ENCODE measurements at regions not wholly inside any gene's neighbourhood (a gene's known extent, or its start where the extent isn't known, plus 50 kb on each side); places are given as distances from the start of the nearest gene placed in this dataset.

- ChIA-PET CTCF (no interaction called here), POLR2A (ENCODE audit: unreplicated experiment) (no interaction called here)
- Histone ChIP-seq H3K4me3 (ENCODE audit: insufficient read depth, low read depth, low read length) (no peak overlapping the region), H3K4ac (ENCODE audit: low read depth, low read length) (no peak overlapping the region), H4K8ac (ENCODE audit: low read depth in 2 of 2, low read length in 2 of 2) (no peak overlapping the region), H2AFZ (replicated peaks; ENCODE audit: low read length, poor library complexity) (no peak overlapping the region), H3K23ac (ENCODE audit: low read depth, low read length) (no peak overlapping the region), H3K4me1 (ENCODE audit: control insufficient read depth, insufficient read depth, low read length) (no peaks in the 10 kb centered on the region), H3K4me2 (ENCODE audit: low read depth, low read length) (no peak overlapping the region), H2BK15ac (ENCODE audit: low read depth, low read length) (no peak overlapping the region), H2BK20ac (ENCODE audit: low read depth, low read length) (no peak overlapping the region), H3K79me1 (ENCODE audit: low read depth in 1 of 2, low read length in 2 of 2) (no peaks in the 10 kb centered on the region), H2BK5ac (ENCODE audit: low read depth, low read length, poor library complexity, severe bottlenecking) (no peak overlapping the region), H3K9ac (ENCODE audit: low read depth, low read length) (no peak overlapping the region), H4K5ac (ENCODE audit: low read depth, low read length) (no peak overlapping the region), H2BK120ac (ENCODE audit: low read depth, low read length) (no peak overlapping the region), H2AK5ac (ENCODE audit: low read depth, low read length) (no peak overlapping the region), H3K56ac (ENCODE audit: extremely low read depth, insufficient read depth, low read length) (no peak overlapping the region), H3K36me3 (ENCODE audit: control insufficient read depth, insufficient read depth, low read length) (no peaks in the 10 kb centered on the region), H3K9me1 (ENCODE audit: insufficient read depth, low read length) (no peaks in the 10 kb centered on the region), H3K27ac (ENCODE audit: insufficient read depth, low read length) (no peak overlapping the region), H4K91ac (ENCODE audit: insufficient read depth, low read depth, low read length) (no peak overlapping the region), H3K18ac (ENCODE audit: low read depth, low read length) (no peak overlapping the region), H4K20me1 (ENCODE audit: insufficient read depth, low read length) (no peaks in the 10 kb centered on the region), H3K27me3 (ENCODE audit: control insufficient read depth, insufficient read depth, low read length) (no peaks in the 10 kb centered on the region), H2AK9ac (replicated peaks; ENCODE audit: low read depth, low read length, poor library complexity) (no peak overlapping the region), H3K9me3 (ENCODE audit: control insufficient read depth, insufficient read depth, low read length) (no peaks in the 10 kb centered on the region; the same call in 1 of the 2 replicates), H3K14ac (replicated peaks; ENCODE audit: low read depth, low read length) (no peak overlapping the region)
- TF ChIP-seq RAD21 (IDR thresholded peaks at IDR 0.05; ENCODE audit: low read length): no peak
- TF ChIP-seq RCOR1 (IDR thresholded peaks at IDR 0.05; ENCODE audit: insufficient replicate concordance, low read length): no peak
- no peak for TF ChIP-seq POLR2A (IDR thresholded peaks at IDR 0.05; ENCODE audit: low read depth, low read length)
- TF ChIP-seq MAFK (IDR thresholded peaks at IDR 0.05; ENCODE audit: low read depth, low read length): no peak
- no peak for TF ChIP-seq CHD1 (IDR thresholded peaks at IDR 0.05; ENCODE audit: low read depth, low read length)
- no peak for TF ChIP-seq BHLHE40 (IDR thresholded peaks at IDR 0.05; ENCODE audit: low read depth, low read length)
- TF ChIP-seq RFX5 (IDR thresholded peaks at IDR 0.05; ENCODE audit: low read depth, low read length): no peak
- no peak for TF ChIP-seq NFE2L2 (IDR thresholded peaks at IDR 0.05; ENCODE audit: low read depth, low read length)
- no peak for TF ChIP-seq MAZ (IDR thresholded peaks at IDR 0.05; ENCODE audit: borderline replicate concordance, low read depth, low read length)
- TF ChIP-seq MXI1 (IDR thresholded peaks at IDR 0.05; ENCODE audit: borderline replicate concordance, low read depth, low read length): no peak
- TF ChIP-seq USF2 (IDR thresholded peaks at IDR 0.05; ENCODE audit: low read depth, low read length): no peak
- no peak for TF ChIP-seq FOS (IDR thresholded peaks at IDR 0.05; ENCODE audit: low read depth, low read length)
- TF ChIP-seq CEBPB (IDR thresholded peaks at IDR 0.05; ENCODE audit: low read depth, low read length): no peak
- no peak for TF ChIP-seq CTCF (conservative IDR thresholded peaks at IDR 0.05; ENCODE audit: low read depth, low read length)
- TF ChIP-seq SMC3 (IDR thresholded peaks at IDR 0.05; ENCODE audit: low read depth, low read length): no peak
- TF ChIP-seq ELK1 (IDR thresholded peaks at IDR 0.05; ENCODE audit: borderline replicate concordance, low read depth, low read length): no peak
- intact Hi-C loops (cut with micrococcal nuclease) (no loop called here), dilution Hi-C loops (cut with HindIII; ENCODE audit: low sequenced_read_pairs, unreplicated experiment) (no loop called here), in situ Hi-C loops (cut with MboI; ENCODE audit: low sequenced_read_pairs) (no loop called here)
- WGBS, 2 experiments (ENCODE audit: extremely low coverage in 2 of 2, insufficient read length in 1 of 2): no CpG with 5 or more reads among the region's 4 CpGs
- ATAC-seq (ENCODE audit: low read depth) (no peak), DNase-seq (no peak)
- BruUV-seq (replicated peaks): no TSS peak
These were observed 328.3 kb downstream of the GBA3 start for GRCh38 chr4:23021040-23021439.
